ENCODE measurements at regions not wholly inside any gene's neighbourhood (a gene's known extent, or its start where the extent isn't known, plus 50 kb on each side); places are given as distances from the start of the nearest gene placed in this dataset.

- DNase-seq: no peak
- no peak for TF ChIP-seq CTCF (IDR thresholded peaks at IDR 0.05; ENCODE audit: low read depth, low read length)
- H3K36me3 ChIP-seq: no peaks in the 10 kb centered on the region
- H3K4me3 ChIP-seq (ENCODE audit: low read depth, low read length): no peak overlapping the region
- no peaks in the 10 kb centered on the region for H3K27me3 ChIP-seq (ENCODE audit: insufficient read depth, low read depth, severe bottlenecking)
- H3K9me3 ChIP-seq (ENCODE audit: severe bottlenecking): no peaks in the 10 kb centered on the region
- no peak overlapping the region for H3K27ac ChIP-seq
Observed at GRCh38 chr11:113562981-113563461, 87.8 kb upstream of the DRD2 start.

GRCh38 chr11:113562576-113562975, 87.4 kb upstream of the DRD2 start:
- DNase-seq: no peak
- H3K27ac ChIP-seq: no peak overlapping the region
- no peaks in the 10 kb centered on the region for H3K27me3 ChIP-seq (ENCODE audit: insufficient read depth, low read depth, severe bottlenecking)
- TF ChIP-seq CTCF (IDR thresholded peaks at IDR 0.05; ENCODE audit: low read depth, low read length): no peak
- H3K36me3 ChIP-seq: no peaks in the 10 kb centered on the region
- H3K9me3 ChIP-seq (ENCODE audit: severe bottlenecking): no peaks in the 10 kb centered on the region
- no peak overlapping the region for H3K4me3 ChIP-seq (ENCODE audit: low read depth, low read length)

- H3K9me3 ChIP-seq (ENCODE audit: severe bottlenecking): no peaks in the 10 kb centered on the region
- DNase-seq: no peak
- no peaks in the 10 kb centered on the region for H3K27me3 ChIP-seq (ENCODE audit: insufficient read depth, low read depth, severe bottlenecking)
- no peak overlapping the region for H3K27ac ChIP-seq
- no peak overlapping the region for H3K4me3 ChIP-seq (ENCODE audit: low read depth, low read length)
- TF ChIP-seq CTCF (IDR thresholded peaks at IDR 0.05; ENCODE audit: low read depth, low read length): no peak
- H3K36me3 ChIP-seq: no peaks in the 10 kb centered on the region
Observed at GRCh38 chr11:113557926-113558325, 82.7 kb upstream of the DRD2 start.

- Histone ChIP-seq H3K9me3 (ENCODE audit: severe bottlenecking) (no peaks in the 10 kb centered on the region), H3K4me3 (ENCODE audit: low read depth, low read length) (no peak overlapping the region), H3K27ac (no peak overlapping the region), H3K36me3 (no peaks in the 10 kb centered on the region), H3K27me3 (ENCODE audit: insufficient read depth, low read depth, severe bottlenecking) (no peaks in the 10 kb centered on the region)
- TF ChIP-seq CTCF (IDR thresholded peaks at IDR 0.05; ENCODE audit: low read depth, low read length): no peak
- no peak for DNase-seq
Observed at GRCh38 chr11:113556036-113556435, 80.8 kb upstream of the DRD2 start.

- Histone ChIP-seq H3K27ac (peak overlapping the region; percentile 23; the same call in 1 of the 2 replicates), H3K9me3 (ENCODE audit: severe bottlenecking) (no peaks in the 10 kb centered on the region), H3K4me3 (ENCODE audit: low read depth, low read length) (no peak overlapping the region), H3K36me3 (no peaks in the 10 kb centered on the region), H3K27me3 (ENCODE audit: insufficient read depth, low read depth, severe bottlenecking) (no peaks in the 10 kb centered on the region)
- no peak for TF ChIP-seq CTCF (IDR thresholded peaks at IDR 0.05; ENCODE audit: low read depth, low read length)
- DNase-seq: no peak
Observed at GRCh38 chr11:113555071-113555619, 79.9 kb upstream of the DRD2 start.

- no peaks in the 10 kb centered on the region for H3K27me3 ChIP-seq (ENCODE audit: insufficient read depth, low read depth, severe bottlenecking)
- H3K4me3 ChIP-seq (ENCODE audit: low read depth, low read length): no peak overlapping the region
- DNase-seq: peak; percentile 69
- TF ChIP-seq CTCF (IDR thresholded peaks at IDR 0.05; ENCODE audit: low read depth, low read length): no peak
- H3K9me3 ChIP-seq (ENCODE audit: severe bottlenecking): no peaks in the 10 kb centered on the region
- H3K36me3 ChIP-seq: no peaks in the 10 kb centered on the region
- peak overlapping the region; percentile 20; the same call in 1 of the 2 replicates for H3K27ac ChIP-seq
Observed at GRCh38 chr11:113554526-113554925, 79.3 kb upstream of the DRD2 start.
